Fibroblast of skin of left quadriceps (primary cell): ENCODE measurements at regions not wholly inside any gene's neighbourhood (a gene's known extent, or its start where the extent isn't known, plus 50 kb on each side); places are given as distances from the start of the nearest gene placed in this dataset.

ENCODE experiments used
- DNase-seq, 2 experiments: peaks; one replicate each; pipeline ENCODE4 v3.0.0-alpha.2; 2013; ENCODE audit warnings: low read depth in 2 of 2

DNA sequence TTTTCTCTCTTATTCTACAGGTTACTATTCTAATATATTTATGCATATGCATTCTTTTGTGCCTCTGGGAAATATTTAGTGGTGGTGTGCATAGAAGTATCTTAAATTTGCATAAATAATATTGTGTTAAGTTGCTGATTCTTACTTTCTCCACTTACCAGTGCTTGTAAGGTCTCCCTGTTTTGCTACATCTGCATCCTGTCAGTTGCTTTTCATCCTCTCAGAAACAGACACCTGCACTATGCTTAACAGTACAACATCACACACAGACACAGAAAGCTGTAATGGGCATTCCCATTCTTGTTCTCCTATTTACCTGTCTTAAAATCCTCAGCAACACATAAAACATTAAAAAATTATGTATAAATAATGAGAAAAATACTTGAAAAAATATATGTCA lies 713.3 kb upstream of the RGMB start:
- DNase-seq, result no peak

GRCh38 chr5:98064118-98064685 lies 709.3 kb upstream of the RGMB start:
- DNase-seq, result no peak

- peak; percentile 21 to 25 for DNase-seq
Measured at GRCh38 chr5:98065261-98065909, 708.1 kb upstream of the RGMB start.

GRCh38 chr5:98066910-98067309 lies 706.6 kb upstream of the RGMB start:
- DNase-seq, result peak; percentile 4 to 12

DNA sequence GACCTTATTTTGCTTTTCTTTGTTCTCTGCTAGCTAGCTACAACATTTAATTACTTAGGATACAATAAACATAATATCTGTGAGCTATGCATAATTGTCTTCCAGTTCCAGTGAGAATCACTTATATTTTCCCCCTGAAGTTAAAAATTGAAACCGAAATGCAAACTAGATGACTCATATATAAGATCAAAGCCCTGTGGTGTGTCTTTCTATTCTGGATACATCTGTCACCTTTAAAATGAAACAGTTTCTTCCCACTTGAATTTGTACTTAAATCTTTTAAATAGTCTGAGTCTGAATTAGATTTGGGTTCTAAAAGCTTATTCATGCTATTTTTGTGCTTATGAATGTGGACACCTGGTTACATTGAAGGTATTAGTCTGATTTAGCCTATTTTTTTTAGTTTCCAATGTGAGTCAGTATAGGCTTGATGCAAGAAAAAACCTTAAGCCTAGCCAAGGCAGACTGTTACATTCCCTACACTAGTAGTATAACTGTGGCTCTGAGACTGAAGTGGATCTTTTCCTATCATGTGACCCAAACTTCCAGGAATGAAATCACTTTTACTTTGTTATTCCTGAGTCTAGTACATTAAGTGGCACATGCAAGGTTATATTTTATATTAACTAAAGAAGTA lies 703.5 kb upstream of the RGMB start:
- no peak for DNase-seq

- no peak for DNase-seq
Measured at GRCh38 chr5:98072921-98073320, 700.5 kb upstream of the RGMB start.

DNA sequence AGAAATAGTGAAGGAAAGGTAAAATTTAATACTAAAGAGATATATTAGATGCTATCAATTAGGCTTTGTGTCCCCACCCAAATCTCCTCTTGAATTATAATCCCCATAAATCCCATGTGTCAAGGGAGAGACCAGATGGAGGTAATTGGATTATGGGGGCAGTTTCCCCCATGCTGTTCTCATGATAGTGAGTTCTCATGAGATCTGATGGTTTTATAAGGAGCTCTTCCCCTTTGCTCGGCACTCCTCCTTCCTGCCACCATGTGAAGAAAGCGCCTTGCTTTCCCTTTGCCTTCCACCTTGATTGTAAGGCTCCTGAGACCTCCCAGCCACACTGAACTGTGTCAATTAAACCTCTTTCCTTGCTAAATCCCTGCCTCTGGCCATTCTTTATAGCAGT lies 697.0 kb upstream of the RGMB start:
- no peak for DNase-seq

DNA sequence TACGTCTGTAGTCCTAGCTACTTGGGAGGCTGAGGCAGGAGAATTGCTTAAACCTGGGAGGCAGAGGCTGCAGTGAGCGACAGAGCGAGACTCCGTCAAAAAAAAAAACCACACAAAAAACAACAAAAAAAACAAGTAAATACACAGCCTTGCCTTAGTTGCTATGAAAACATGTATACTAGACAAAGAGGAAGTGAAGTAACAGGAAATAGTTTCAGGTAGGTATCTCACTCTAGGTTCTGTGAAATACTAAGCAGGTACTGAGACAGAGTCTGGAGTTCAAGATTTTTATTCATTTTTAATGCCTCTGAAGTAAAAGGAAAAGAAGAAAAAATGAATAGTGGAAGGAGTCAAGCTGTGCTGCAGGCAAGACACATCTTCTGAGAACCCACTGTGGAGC lies 687.9 kb upstream of the RGMB start:
- no peak for DNase-seq

DNA sequence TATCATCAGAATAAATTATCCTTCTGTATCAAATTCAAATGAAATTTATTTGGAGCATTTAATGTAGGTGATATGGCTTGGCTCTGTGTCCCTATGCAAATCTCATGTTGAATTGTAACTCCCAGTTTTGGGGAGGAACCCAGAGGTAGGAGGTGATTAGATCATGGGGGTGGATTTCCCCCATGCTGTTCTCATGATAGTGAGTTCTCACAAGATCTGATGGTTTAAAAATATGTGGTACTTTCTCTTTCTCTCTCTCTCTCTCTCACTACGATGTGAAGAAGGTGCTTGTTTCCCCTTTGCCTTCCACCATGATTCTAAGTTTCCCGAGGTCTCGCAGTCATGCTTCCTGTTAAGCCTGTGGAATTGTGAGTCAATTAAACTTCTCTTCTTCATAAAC lies 678.4 kb upstream of the RGMB start:
- DNase-seq, result no peak

GRCh38 chr5:98096155-98096554 lies 677.3 kb upstream of the RGMB start:
- DNase-seq, result peak; percentile 64 to 67

DNA sequence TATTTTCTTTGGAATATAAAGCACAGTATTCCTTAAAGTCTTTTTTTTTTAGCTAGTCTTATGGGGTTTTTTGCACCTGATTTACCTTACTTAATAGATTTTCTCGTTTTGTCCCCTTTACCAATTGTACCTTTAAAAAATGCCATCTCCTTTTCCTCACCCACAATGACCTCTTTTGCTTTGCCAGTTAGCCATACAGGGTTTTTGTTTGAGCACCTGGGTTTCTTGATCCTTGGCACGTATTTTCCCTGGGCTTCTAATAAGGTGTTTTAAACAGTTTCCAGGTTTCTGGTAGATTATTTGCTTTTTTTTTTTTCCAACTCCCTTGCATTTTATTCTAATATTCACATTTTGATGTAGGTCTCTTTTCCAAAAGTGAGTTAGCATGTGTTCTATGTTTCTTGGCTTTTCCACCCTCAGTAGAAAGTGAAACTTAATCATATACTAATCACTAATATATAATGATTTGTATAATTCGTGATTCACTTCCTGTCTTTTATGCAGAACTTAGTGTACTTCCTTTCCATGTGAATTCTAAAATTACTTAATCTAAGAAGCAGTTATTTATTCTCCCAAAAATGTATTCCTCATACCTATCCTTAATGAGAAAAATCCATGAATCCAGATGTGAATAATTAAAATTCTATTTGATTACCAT lies 673.9 kb upstream of the RGMB start:
- DNase-seq, result no peak

- DNase-seq, result no peak
Measured at GRCh38 chr5:98101131-98101530, 672.3 kb upstream of the RGMB start.

DNA sequence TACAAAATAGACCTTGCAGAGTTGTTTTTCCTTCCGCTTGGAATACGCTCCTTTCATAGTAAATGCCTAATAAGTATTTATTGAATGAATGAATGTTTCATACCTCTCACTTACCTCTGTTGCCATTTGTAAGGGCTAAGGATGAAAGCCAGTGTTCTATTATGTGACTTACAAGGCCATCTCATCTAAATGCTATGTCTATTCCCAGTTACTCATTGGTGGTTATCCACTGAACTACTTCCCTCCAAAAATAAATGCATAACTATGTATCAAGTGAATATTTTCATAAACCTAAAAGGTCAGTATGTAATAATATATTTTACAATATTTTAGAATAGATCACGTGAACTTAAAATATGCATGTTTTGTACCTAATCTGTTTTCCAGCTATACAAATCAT lies 670.5 kb upstream of the RGMB start:
- DNase-seq, result no peak

- no peak for DNase-seq
Measured at GRCh38 chr5:98103807-98104206, 669.7 kb upstream of the RGMB start.

GRCh38 chr5:98104454-98105188 lies 668.8 kb upstream of the RGMB start:
- no peak for DNase-seq

DNA sequence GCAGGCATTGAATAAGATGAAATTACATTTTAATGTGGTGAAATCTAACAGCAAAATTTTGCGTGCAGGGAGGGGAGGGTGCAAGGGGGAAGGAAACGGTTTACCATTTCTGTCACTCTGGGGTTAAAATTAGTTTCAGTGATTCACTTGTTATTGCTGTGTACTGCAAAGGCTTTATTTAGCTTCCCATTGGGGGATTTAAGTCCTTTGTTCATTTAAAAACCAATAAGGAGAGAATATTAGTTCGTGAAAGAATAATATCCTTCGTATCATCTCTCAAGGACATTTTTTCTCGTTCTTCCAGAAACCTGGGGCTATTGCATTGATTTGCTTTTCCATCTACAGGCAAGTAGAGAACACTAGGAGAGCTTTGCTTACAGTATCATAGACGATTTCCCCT lies 667.8 kb upstream of the RGMB start:
- no peak for DNase-seq

- peak; percentile 95 for DNase-seq
Measured at GRCh38 chr5:98106116-98107031, 667.1 kb upstream of the RGMB start.

DNA sequence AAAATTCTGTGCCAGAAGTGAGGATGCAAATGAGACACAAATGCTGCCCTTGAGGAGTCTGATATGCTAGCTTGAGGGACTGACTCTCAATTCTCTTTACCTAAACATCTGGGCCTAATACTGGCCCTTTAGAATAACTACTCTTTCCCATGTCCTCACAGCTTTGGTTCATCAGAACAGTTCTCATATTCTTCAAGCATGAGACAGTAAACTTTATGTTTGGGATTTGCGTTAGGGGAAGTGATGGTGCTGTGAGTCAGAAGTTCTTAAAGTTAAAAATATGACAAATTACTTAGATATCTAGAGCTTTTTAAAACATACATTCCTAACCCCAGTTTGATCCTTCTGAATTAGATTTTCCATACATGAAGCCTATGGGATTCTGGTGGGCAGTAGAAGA lies 665.0 kb upstream of the RGMB start:
- peak; percentile 93 to 94 for DNase-seq

DNA sequence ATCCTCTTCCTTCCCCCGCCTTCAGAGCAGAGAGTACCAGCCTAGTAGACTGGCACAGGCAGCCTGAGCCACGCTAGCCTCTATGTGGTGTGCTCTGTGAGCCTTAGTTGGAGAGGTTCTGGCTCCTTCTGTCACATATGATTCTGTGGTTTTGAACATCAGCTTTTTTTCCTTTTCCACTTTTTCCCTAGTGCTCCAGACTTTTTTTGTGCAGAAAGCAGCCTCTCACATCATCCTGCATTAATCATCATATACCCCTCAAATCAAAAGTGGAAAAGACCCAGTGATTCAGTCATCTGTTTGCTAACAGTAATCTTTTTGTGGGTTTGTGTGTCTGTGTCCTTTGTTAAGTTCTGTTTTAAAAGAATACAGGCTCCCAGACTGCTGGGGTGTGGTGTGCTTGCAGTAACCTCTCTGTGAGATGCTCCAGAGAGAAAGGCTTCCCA lies 663.9 kb upstream of the RGMB start:
- DNase-seq, result peak; percentile 74 to 79

- DNase-seq, result peak; percentile 79 to 84
Measured at GRCh38 chr5:98110282-98110691, 663.2 kb upstream of the RGMB start.

GRCh38 chr5:98110791-98111190 lies 662.7 kb upstream of the RGMB start:
- DNase-seq, result no peak
